ENCODE measurements at regions not wholly inside any gene's neighbourhood (a gene's known extent, or its start where the extent isn't known, plus 50 kb on each side); places are given as distances from the start of the nearest gene placed in this dataset.
"Not testable (repeated sequence)": the region's sequence is repeated elsewhere in the genome, so short reads cannot be mapped to it uniquely, and the experiment has no call there.

DNA sequence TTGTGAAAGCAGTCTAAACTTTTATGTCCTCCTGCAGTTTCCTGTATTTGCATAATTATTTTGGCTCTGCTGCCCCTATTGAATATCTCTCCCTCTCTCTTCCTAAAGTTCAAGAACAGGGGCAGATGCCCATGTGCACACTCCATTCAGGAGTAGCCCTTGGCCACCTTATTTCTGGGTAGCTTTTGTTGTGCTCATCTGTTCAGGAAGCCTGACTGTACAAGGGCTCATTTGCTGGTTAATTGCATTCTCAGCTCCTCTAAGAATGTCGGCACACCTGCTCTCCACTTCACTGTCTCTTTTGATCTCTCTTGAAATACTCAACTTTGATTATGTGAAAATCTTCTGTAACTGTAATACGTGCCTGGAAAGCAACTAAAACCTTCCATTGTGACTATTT lies 1378.8 kb upstream of the CDH8 start:
- DNase-seq (ENCODE audit: extremely low read depth in 1 of 11, low read depth in 9 of 11, low spot score in 4 of 11): no peak

DNA sequence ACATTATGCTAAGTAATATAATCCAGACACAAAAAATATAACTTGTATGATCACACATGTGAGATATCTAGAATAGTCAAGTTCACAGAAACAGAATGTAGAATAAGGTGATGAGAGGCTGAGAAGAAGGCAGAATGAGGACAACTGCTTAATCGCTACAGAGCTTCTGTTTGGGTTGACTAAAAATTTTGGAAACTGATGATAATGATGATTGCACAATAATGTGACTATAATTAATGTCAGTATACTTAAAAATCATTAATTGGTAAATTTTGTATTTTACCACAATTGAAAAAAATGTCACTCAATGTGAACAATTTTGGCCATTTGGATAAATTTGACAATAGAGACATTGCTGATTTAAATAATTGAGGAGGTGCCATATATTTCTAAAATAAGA lies 1374.4 kb upstream of the CDH8 start:
- no peak for DNase-seq (ENCODE audit: extremely low read depth in 1 of 11, low read depth in 9 of 11, low spot score in 4 of 11)

- DNase-seq (ENCODE audit: extremely low read depth in 1 of 11, low read depth in 9 of 11, low spot score in 4 of 11): no peak
These were observed 1367.6 kb upstream of the CDH8 start for GRCh38 chr16:63403792-63404191.

DNA sequence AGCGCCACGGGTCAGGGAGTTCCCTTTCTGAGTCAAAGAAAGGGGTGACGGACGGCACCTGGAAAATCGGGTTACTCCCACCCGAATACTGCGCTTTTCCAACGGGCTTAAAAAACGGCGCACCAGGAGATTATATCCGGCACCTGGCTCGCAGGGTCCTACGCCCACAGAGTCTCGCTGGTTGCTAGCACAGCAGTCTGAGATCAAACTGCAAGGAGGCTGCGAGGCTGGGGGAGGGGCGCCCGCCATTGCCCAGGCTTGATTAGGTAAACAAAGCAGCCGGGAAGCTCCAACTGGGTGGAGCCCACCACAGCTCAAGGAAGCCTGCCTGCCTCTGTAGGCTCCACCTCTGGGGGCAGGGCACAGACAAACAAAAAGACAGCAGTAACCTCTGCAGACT lies 1352.0 kb upstream of the CDH8 start:
- DNase-seq (ENCODE audit: extremely low read depth in 1 of 11, low read depth in 9 of 11, low spot score in 4 of 11): not testable (repeated sequence)

DNA sequence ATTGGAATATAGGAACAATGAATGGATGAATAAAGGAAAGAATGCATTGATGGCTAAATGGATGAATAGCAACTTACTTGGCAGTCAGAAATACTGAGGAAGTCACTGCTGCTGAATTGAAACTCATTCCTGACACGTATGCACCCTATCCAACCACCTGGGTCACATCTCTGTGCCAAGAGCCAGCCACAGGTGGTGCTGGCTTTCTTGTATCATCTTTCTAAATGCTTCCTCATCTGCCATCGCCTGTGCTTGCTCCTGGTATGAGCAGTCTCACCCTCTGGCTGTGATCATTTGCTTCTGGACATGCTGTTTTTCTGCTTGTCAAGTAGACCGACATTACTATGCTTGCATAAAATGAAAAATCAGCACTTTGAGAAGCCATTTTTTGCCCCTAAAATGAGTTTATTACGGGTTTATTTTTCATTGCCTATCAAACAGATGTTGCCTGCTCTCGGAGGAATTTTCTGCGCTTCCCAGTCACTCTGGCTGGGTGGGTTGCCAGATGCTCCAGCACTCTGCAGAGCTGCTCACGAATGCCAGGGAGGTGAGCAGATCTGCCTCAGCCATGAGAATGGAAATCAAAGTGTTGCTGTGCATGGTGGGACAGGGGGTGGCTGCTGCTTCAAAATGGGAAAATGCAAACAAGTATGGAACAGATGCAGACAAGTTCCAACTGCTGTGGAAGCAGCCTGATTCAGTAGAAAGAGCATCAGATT lies 1349.6 kb upstream of the CDH8 start:
- no peak for DNase-seq (ENCODE audit: extremely low read depth in 1 of 11, low read depth in 9 of 11, low spot score in 4 of 11)

GRCh38 chr16:63373744-63374143 lies 1337.5 kb upstream of the CDH8 start:
- no peak for DNase-seq (ENCODE audit: extremely low read depth in 1 of 11, low read depth in 9 of 11, low spot score in 4 of 11)

DNA sequence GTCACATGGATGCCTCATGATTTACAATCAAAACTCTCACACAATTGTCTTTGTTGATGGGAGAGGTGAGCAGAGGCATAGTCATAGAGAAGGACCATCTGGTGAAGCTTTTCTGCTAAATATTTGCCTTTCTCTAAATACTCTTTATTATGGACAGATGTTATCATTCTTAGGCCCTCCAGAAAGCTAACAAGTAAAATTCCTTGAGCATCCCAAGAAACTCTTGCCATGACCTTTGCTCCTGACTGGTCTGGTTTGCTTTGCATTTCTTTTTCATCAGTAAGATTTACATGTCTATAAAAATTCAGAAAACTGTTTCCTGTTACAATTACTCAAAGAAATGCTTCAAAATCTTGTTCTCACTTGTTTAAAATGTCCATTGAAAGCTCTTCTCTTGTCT lies 1336.6 kb upstream of the CDH8 start:
- DNase-seq (ENCODE audit: extremely low read depth in 1 of 11, low read depth in 9 of 11, low spot score in 4 of 11): peak in 5 of 11 donors; percentile 13 to 25 (median 16)

GRCh38 chr16:63372283-63372682 lies 1336.0 kb upstream of the CDH8 start:
- DNase-seq (ENCODE audit: extremely low read depth in 1 of 11, low read depth in 9 of 11, low spot score in 4 of 11): no peak

- DNase-seq (ENCODE audit: extremely low read depth in 1 of 11, low read depth in 9 of 11, low spot score in 4 of 11): no peak
These were observed 1329.5 kb upstream of the CDH8 start for GRCh38 chr16:63365649-63366304.

GRCh38 chr16:63363738-63364137 lies 1327.5 kb upstream of the CDH8 start:
- DNase-seq (ENCODE audit: extremely low read depth in 1 of 11, low read depth in 9 of 11, low spot score in 4 of 11): no peak

- DNase-seq (ENCODE audit: extremely low read depth in 1 of 11, low read depth in 9 of 11, low spot score in 4 of 11): peak in 9 of 11 donors; percentile 11 to 43 (median 23)
These were observed 1324.9 kb upstream of the CDH8 start for GRCh38 chr16:63361032-63361624.

DNA sequence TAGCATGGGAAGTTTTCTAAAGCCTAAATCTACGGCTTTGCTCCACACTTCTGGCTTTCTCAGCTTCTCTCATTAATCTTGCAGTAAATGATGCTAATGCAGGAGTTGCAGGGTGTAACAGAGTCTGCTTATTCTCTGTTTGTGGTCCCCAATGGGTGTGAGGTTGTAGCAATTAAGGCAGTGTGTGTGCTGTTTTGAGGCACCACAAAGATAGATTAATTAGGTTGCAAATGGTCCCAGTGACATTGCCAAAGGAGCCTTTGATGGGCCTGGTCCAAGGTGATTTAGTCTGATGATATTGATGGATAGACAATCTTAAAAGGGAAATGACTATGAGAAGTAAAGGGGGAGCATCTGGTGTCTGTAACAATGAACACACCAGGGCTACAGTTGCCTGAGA lies 1313.7 kb upstream of the CDH8 start:
- DNase-seq (ENCODE audit: extremely low read depth in 1 of 11, low read depth in 9 of 11, low spot score in 4 of 11): no peak

DNA sequence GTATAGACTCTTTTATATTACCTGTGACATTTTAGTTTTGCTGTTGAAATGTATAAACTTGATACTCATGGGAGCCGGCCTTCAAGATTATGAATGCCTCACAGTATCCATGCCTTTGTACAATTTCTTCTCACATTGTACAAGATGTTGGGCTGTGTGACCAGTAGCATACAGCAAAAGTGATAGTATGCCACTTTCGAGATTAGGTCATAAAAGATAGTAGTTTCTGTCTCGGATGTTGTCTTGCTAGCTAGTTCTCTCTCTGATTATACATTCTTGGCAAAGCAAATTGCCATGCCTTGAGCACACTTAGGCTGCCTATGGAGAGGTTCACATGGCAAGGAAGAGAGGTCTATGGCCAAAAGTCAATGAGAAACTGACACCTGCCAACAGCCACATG lies 1309.8 kb upstream of the CDH8 start:
- no peak for DNase-seq (ENCODE audit: extremely low read depth in 1 of 11, low read depth in 9 of 11, low spot score in 4 of 11)

DNA sequence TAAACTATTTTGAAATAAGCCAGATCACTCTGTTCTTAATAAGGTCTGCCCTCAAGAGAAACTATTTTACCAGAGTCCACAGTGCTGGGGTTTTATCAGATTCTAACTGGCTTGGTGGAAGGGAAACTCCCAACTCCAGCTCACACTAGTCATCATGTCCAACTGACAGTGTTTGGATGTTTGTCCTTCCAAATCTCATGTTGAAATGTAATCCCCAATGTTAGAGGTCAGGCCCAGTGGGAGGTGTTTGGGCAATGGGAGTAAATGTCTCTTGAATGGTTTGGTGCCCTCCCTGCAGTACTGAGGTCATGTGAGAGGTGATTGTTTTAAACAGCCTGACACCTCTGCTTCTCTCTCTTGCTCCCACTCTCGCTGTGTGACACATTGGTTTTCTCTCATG lies 1301.0 kb upstream of the CDH8 start:
- DNase-seq (ENCODE audit: extremely low read depth in 1 of 11, low read depth in 9 of 11, low spot score in 4 of 11): no peak

GRCh38 chr16:63331111-63331510 lies 1294.9 kb upstream of the CDH8 start:
- DNase-seq (ENCODE audit: extremely low read depth in 1 of 11, low read depth in 9 of 11, low spot score in 4 of 11): no peak

- DNase-seq (ENCODE audit: extremely low read depth in 1 of 11, low read depth in 9 of 11, low spot score in 4 of 11): no peak
These were observed 1290.6 kb upstream of the CDH8 start for GRCh38 chr16:63326736-63327339.

- no peak for DNase-seq (ENCODE audit: extremely low read depth in 1 of 11, low read depth in 9 of 11, low spot score in 4 of 11)
These were observed 1287.8 kb upstream of the CDH8 start for GRCh38 chr16:63323722-63324705.

DNA sequence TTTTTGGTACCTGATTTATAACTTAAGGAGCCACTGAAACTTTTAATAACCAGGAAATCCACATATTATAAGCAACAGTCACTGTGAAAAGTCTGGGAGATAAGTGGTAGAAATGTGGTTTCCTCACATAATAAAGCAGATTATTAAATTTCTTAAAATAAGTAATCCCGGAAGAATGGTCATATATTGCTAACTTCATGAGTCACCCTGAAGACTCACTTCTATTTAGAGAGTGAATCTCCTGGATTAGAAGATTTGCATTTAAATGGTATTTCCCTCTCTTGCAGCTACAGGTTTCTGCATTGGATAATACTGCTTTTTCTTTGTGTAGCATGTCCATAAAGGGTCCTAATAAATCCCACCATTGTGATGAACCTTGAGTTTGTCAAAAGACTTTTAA lies 1286.8 kb upstream of the CDH8 start:
- DNase-seq (ENCODE audit: extremely low read depth in 1 of 11, low read depth in 9 of 11, low spot score in 4 of 11): no peak

DNA sequence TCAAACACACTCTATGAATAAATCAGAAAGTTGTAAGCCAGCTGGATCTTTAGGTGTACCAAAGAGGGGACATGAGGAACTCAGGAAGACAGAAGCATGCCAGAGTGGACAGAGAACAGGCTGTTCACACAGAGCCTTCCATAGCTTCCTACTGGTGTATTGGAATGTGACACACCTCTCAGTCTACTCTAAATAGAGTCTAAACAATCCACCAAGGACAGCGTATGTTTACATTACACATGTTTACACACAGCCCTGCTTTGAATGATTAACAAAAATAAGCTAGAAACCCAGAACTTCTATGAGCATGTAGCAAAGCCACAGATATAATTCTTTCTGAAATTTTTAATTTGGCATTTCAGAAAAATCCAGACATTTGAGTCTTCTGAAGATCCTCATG lies 1279.0 kb upstream of the CDH8 start:
- no peak for DNase-seq (ENCODE audit: extremely low read depth in 1 of 11, low read depth in 9 of 11, low spot score in 4 of 11)
